NCI-H524 (cell line): ENCODE measurements at regions not wholly inside any gene's neighbourhood (a gene's known extent, or its start where the extent isn't known, plus 50 kb on each side); places are given as distances from the start of the nearest gene placed in this dataset.

Experiments used
- DNase-seq, 2 experiments: peaks; one replicate each; lab custom pipeline; 2025; lab: John Stamatoyannopoulos, UW

GRCh38 chr5:176733406-176734262, 76.7 kb upstream of the UNC5A start:
- peak; percentile 70 to 85 for DNase-seq

- DNase-seq = no peak
These were observed 75.5 kb upstream of the UNC5A start for GRCh38 chr5:176734756-176735342.

- DNase-seq = no peak
These were observed 74.7 kb upstream of the UNC5A start for GRCh38 chr5:176735383-176736265.

- no peak for DNase-seq
These were observed 73.9 kb upstream of the UNC5A start for GRCh38 chr5:176736301-176736930.

- DNase-seq = no peak
These were observed 73.2 kb upstream of the UNC5A start for GRCh38 chr5:176736931-176737745.

GRCh38 chr5:176737746-176738636, 72.4 kb upstream of the UNC5A start:
- DNase-seq = no peak

GRCh38 chr5:176738637-176739250, 71.6 kb upstream of the UNC5A start:
- no peak for DNase-seq

- peak in 1 of 2 experiments; percentile 27 for DNase-seq
These were observed 70.8 kb upstream of the UNC5A start for GRCh38 chr5:176739461-176740051.

GRCh38 chr5:176740131-176740701, 70.1 kb upstream of the UNC5A start:
- no peak for DNase-seq

- DNase-seq = no peak
These were observed 69.5 kb upstream of the UNC5A start for GRCh38 chr5:176740702-176741496.

- DNase-seq = no peak
These were observed 68.7 kb upstream of the UNC5A start for GRCh38 chr5:176741561-176742211.

- DNase-seq = no peak
These were observed 67.9 kb upstream of the UNC5A start for GRCh38 chr5:176742246-176743105.

GRCh38 chr5:176743136-176743861, 67.1 kb upstream of the UNC5A start:
- DNase-seq = no peak

- no peak for DNase-seq
These were observed 66.3 kb upstream of the UNC5A start for GRCh38 chr5:176743868-176744583.

GRCh38 chr5:176744584-176744965, 65.8 kb upstream of the UNC5A start:
- no peak for DNase-seq
